ENCODE measurements at regions not wholly inside any gene's neighbourhood (a gene's known extent, or its start where the extent isn't known, plus 50 kb on each side); places are given as distances from the start of the nearest gene placed in this dataset.

GRCh38 chr3:106877627-106878026, 499.6 kb upstream of the CCDC54 start:
- ATAC-seq (ENCODE audit: low read depth) = no peak
- no peak overlapping the region for H3K27ac Mint-ChIP-seq
- H3K4me1 Mint-ChIP-seq = no peaks in the 10 kb centered on the region
- no peak for DNase-seq
- no peak for TF ChIP-seq CTCF (IDR thresholded peaks at IDR 0.05)
- no peaks in the 10 kb centered on the region for H3K9me3 Mint-ChIP-seq
- CTCF ChIA-PET = interaction anchor here (0.7 kb wide), 1 partner anchor 1510 kb away, joined by 3 read pairs; no protein-coding TSS in a partner anchor
- no peak overlapping the region for H3K4me3 Mint-ChIP-seq
- POLR2A ChIA-PET = no interaction called here
- H3K27me3 Mint-ChIP-seq = peaks cover 4% of the 10 kb centered on the region
- intact Hi-C loops (cut with micrococcal nuclease) = no loop called here
- H3K36me3 Mint-ChIP-seq (ENCODE audit: low read depth) = no peaks in the 10 kb centered on the region

GRCh38 chr3:106880206-106880605, 497.0 kb upstream of the CCDC54 start:
- CTCF ChIA-PET = no interaction called here
- intact Hi-C loops (cut with micrococcal nuclease) = no loop called here
- H3K27ac Mint-ChIP-seq = no peak overlapping the region

GRCh38 chr3:106881186-106881585, 496.1 kb upstream of the CCDC54 start:
- H3K36me3 Mint-ChIP-seq (ENCODE audit: low read depth) = no peaks in the 10 kb centered on the region
- no peak overlapping the region for H3K4me3 Mint-ChIP-seq
- no peak overlapping the region for H3K27ac Mint-ChIP-seq
- DNase-seq (no peak), ATAC-seq (ENCODE audit: low read depth) (no peak)
- intact Hi-C loops (cut with micrococcal nuclease) = no loop called here
- no peak for TF ChIP-seq CTCF (IDR thresholded peaks at IDR 0.05)
- POLR2A ChIA-PET = no interaction called here
- H3K4me1 Mint-ChIP-seq = no peaks in the 10 kb centered on the region
- peaks cover 4% of the 10 kb centered on the region for H3K27me3 Mint-ChIP-seq
- CTCF ChIA-PET = no interaction called here
- peaks cover 7% of the 10 kb centered on the region for H3K9me3 Mint-ChIP-seq

More at GRCh38 chr3:106880206-106880605, 497.0 kb upstream of the CCDC54 start:
- H3K36me3 Mint-ChIP-seq (ENCODE audit: low read depth) = no peaks in the 10 kb centered on the region
- H3K9me3 Mint-ChIP-seq = peaks cover under 1% of the 10 kb centered on the region
- no peak for TF ChIP-seq CTCF (IDR thresholded peaks at IDR 0.05)
- H3K27me3 Mint-ChIP-seq = peaks cover 4% of the 10 kb centered on the region
- H3K4me1 Mint-ChIP-seq = no peaks in the 10 kb centered on the region
- ATAC-seq (ENCODE audit: low read depth) (no peak), DNase-seq (no peak)
- POLR2A ChIA-PET = no interaction called here
- H3K4me3 Mint-ChIP-seq = no peak overlapping the region

- DNase-seq = no peak
- intact Hi-C loops (cut with micrococcal nuclease) = no loop called here
- no peak overlapping the region for H3K4me3 Mint-ChIP-seq
- CTCF ChIA-PET = no interaction called here
- no peaks in the 10 kb centered on the region for H3K4me1 Mint-ChIP-seq
- H3K9me3 Mint-ChIP-seq = peaks cover 7% of the 10 kb centered on the region
- no peak overlapping the region for H3K27ac Mint-ChIP-seq
- no peaks in the 10 kb centered on the region for H3K36me3 Mint-ChIP-seq (ENCODE audit: low read depth)
- POLR2A ChIA-PET = no interaction called here
- no peak for ATAC-seq (ENCODE audit: low read depth)
- H3K27me3 Mint-ChIP-seq = peaks cover 4% of the 10 kb centered on the region
- no peak for TF ChIP-seq CTCF (IDR thresholded peaks at IDR 0.05)
Measured at GRCh38 chr3:106882297-106882696, 494.9 kb upstream of the CCDC54 start.

- Mint-ChIP-seq H3K4me3 (no peak overlapping the region), H3K27ac (no peak overlapping the region), H3K27me3 (no peaks in the 10 kb centered on the region), H3K36me3 (ENCODE audit: low read depth) (no peaks in the 10 kb centered on the region), H3K9me3 (no peaks in the 10 kb centered on the region), H3K4me1 (no peaks in the 10 kb centered on the region)
- DNase-seq (no peak), ATAC-seq (ENCODE audit: low read depth) (no peak)
- intact Hi-C loops (cut with micrococcal nuclease) = no loop called here
- POLR2A ChIA-PET = no interaction called here
- CTCF ChIA-PET = no interaction called here
- TF ChIP-seq CTCF (IDR thresholded peaks at IDR 0.05) = no peak
Measured at GRCh38 chr3:106906074-106906473, 471.2 kb upstream of the CCDC54 start.

Data from activated B cell treated with CpG ODN at 0.5 μM for 24 hours (primary cell).